SK-N-MC (cell line): ENCODE measurements at regions not wholly inside any gene's neighbourhood (a gene's known extent, or its start where the extent isn't known, plus 50 kb on each side); places are given as distances from the start of the nearest gene placed in this dataset.

Experiments
- DNase-seq: peaks from one replicate; pipeline ENCODE4 v3.0.0-alpha.2; 2011; ENCODE audit warnings: low read depth, low spot score
- H3K27ac ChIP-seq: fragments of 200-600 bp; sonication (generic); 2 replicates; pipeline ENCODE4 v1.5.1; 2016; ENCODE audit warnings: mixed run types
- H3K36me3 ChIP-seq: fragments of 200-600 bp; sonication (generic); 2 replicates; pipeline ENCODE4 v1.6.1; 2017; ENCODE audit warnings: antibody characterized with exemption, low read length, mixed read lengths; ENCODE audit not compliant: insufficient read depth
- H3K4me3 ChIP-seq: fragments of 200-600 bp; sonication (generic); 2 replicates; pipeline ENCODE4 v1.5.1; 2016
- H3K9ac ChIP-seq: fragments of 200-600 bp; sonication (generic); 2 replicates; pipeline ENCODE4 v1.8.0; 2017; ENCODE audit warnings: mixed run types, mixed read lengths; ENCODE audit not compliant: insufficient read length
- H3K9me3 ChIP-seq: fragments of 200-600 bp; sonication (generic); 2 replicates; pipeline ENCODE4 v1.6.1; 2017; ENCODE audit warnings: low read depth, mild to moderate bottlenecking, antibody characterized with exemption, low read length, moderate library complexity, mixed read lengths
- EZH2 ChIP-seq: fragments of 200-600 bp; sonication (generic); IDR thresholded peaks from one replicate; pipeline ENCODE4 v1.6.1; 2017; ENCODE audit warnings: antibody characterized with exemption
- FOXP2 ChIP-seq: optimal IDR thresholded peaks from 2 replicates; pipeline ENCODE3; 2011; ENCODE audit warnings: mild to moderate bottlenecking, moderate library complexity; ENCODE audit not compliant: insufficient read depth; ENCODE audit errors: extremely low read length, control extremely low read depth
- POLR2AphosphoS5 ChIP-seq: IDR thresholded peaks from 2 replicates; pipeline ENCODE4 v1.6.1; 2012; ENCODE audit warnings: mild to moderate bottlenecking, low read depth, low read length, borderline replicate concordance

- Histone ChIP-seq H3K27ac (no peak overlapping the region), H3K4me3 (no peak overlapping the region), H3K36me3 (no peaks in the 10 kb centered on the region), H3K9ac (no peak overlapping the region), H3K9me3 (no peaks in the 10 kb centered on the region)
- DNase-seq: no peak
- TF ChIP-seq FOXP2 (no peak), EZH2 (no peak), POLR2AphosphoS5 (no peak)
Measured at GRCh38 chr14:46480817-46481216, 170.8 kb downstream of the RPL10L start.

DNA sequence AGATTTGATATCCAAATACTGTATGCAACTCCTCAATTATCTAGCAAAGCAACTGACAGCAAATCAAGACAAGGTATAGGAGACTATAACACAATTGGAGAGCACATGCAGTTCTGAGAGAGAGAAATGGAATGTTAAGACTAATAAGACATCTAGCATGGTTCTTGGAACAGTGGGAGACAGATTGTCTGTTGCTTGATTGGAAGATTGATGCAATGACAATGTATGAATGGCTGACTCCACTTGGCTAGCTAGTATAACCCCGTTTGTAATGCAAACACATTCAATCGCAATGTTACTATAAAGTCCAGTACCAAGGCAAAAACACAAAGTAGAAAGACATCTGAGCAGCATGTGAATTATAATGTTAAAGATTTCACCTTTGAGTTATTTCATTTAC lies 179.3 kb downstream of the RPL10L start:
- H3K9ac ChIP-seq: no peak overlapping the region
- DNase-seq: no peak
- no peak overlapping the region for H3K27ac ChIP-seq
- no peak for TF ChIP-seq EZH2
- no peak for TF ChIP-seq POLR2AphosphoS5
- TF ChIP-seq FOXP2: no peak
- H3K36me3 ChIP-seq: no peaks in the 10 kb centered on the region
- no peaks in the 10 kb centered on the region for H3K9me3 ChIP-seq
- no peak overlapping the region for H3K4me3 ChIP-seq

- no peak for TF ChIP-seq EZH2
- no peak for TF ChIP-seq FOXP2
- no peak for TF ChIP-seq POLR2AphosphoS5
- Histone ChIP-seq H3K9me3 (no peaks in the 10 kb centered on the region), H3K36me3 (no peaks in the 10 kb centered on the region), H3K27ac (no peak overlapping the region), H3K9ac (no peak overlapping the region), H3K4me3 (no peak overlapping the region)
- no peak for DNase-seq
Measured at GRCh38 chr14:46464341-46464740, 187.2 kb downstream of the RPL10L start.

- Histone ChIP-seq H3K36me3 (no peaks in the 10 kb centered on the region), H3K4me3 (no peak overlapping the region), H3K9me3 (no peaks in the 10 kb centered on the region), H3K9ac (no peak overlapping the region), H3K27ac (no peak overlapping the region)
- DNase-seq: no peak
- TF ChIP-seq POLR2AphosphoS5: no peak
- no peak for TF ChIP-seq FOXP2
- no peak for TF ChIP-seq EZH2
Measured at GRCh38 chr14:46451800-46452199, 199.8 kb downstream of the RPL10L start.

GRCh38 chr14:46444666-46445065 lies 206.9 kb downstream of the RPL10L start:
- Histone ChIP-seq H3K9ac (no peak overlapping the region), H3K36me3 (no peaks in the 10 kb centered on the region), H3K9me3 (no peaks in the 10 kb centered on the region), H3K4me3 (no peak overlapping the region), H3K27ac (no peak overlapping the region)
- TF ChIP-seq POLR2AphosphoS5 (no peak), EZH2 (no peak), FOXP2 (no peak)
- no peak for DNase-seq

DNA sequence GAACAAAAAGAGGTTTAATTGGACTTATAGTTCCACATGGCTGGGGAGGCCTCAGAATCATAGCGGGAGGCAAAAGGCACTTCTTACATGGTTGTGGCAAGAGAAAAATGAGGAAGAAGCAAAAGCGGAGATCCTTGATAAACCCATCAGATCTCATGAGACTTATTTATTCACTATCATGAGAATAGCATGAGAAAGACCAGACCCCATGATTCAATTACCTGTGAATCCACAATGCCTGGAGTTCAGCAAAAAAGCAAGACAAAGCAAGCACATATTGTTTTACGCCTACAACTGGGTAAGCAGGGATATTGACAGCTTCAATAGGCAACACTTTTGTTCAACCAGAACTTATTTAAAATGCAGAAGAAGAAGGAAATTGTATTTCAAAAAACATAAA lies 218.2 kb downstream of the RPL10L start:
- Histone ChIP-seq H3K27ac (no peak overlapping the region), H3K9me3 (no peaks in the 10 kb centered on the region), H3K9ac (no peak overlapping the region), H3K4me3 (no peak overlapping the region), H3K36me3 (no peaks in the 10 kb centered on the region)
- no peak for DNase-seq
- no peak for TF ChIP-seq FOXP2
- no peak for TF ChIP-seq POLR2AphosphoS5
- no peak for TF ChIP-seq EZH2

DNA sequence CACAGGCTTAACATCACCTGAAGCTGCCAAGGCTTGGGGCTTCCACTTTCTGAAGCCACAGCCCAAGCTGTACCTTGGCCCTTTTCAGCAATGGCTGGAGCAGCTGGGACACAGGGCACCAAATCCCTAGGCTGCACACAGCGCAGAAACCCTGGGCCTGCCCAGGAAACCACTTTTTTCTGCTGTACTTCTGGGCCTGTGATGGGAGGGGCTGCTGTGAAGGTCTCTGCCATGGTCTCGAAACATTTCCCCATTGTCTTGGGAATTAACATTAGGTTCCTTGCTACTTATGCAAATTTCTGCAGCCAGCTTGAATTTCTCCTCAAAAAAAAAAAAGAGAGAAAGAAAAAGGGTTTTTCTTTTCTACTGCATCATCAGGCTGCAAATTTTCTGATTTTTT lies 219.1 kb downstream of the RPL10L start:
- Histone ChIP-seq H3K36me3 (no peaks in the 10 kb centered on the region), H3K9ac (no peak overlapping the region), H3K9me3 (no peaks in the 10 kb centered on the region), H3K4me3 (no peak overlapping the region), H3K27ac (no peak overlapping the region)
- TF ChIP-seq EZH2 (no peak), POLR2AphosphoS5 (no peak), FOXP2 (no peak)
- DNase-seq: no peak

DNA sequence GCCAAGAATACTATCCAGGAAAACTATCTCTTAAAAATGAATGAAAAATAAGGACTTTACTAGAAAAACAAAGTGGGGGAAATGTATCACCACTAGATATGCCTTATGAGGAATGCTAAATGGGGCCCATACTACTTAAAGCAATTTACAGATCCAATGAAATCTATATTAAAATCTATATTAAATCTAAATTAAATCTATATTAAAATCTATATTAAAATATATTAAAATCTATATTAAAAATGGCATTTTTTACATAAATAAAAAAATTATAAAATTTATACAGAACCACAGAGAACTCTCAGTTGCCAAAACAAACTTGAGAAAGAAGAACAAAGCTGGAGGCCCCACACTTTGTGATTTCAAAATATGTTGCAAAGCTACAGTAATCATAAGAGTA lies 234.5 kb downstream of the RPL10L start:
- no peak overlapping the region for H3K9ac ChIP-seq
- no peak for DNase-seq
- H3K36me3 ChIP-seq: no peaks in the 10 kb centered on the region
- TF ChIP-seq EZH2 (no peak), POLR2AphosphoS5 (no peak), FOXP2 (no peak)
- H3K4me3 ChIP-seq: no peak overlapping the region
- H3K9me3 ChIP-seq: no peaks in the 10 kb centered on the region
- no peak overlapping the region for H3K27ac ChIP-seq
